H1 (cell line): ENCODE measurements at regions not wholly inside any gene's neighbourhood (a gene's known extent, or its start where the extent isn't known, plus 50 kb on each side); places are given as distances from the start of the nearest gene placed in this dataset.

Experiments
- CREB1 ChIP-seq: IDR thresholded peaks from 2 replicates; pipeline ENCODE4 v1.6.1; 2012; ENCODE audit warnings: inconsistent platforms
- RAD21 ChIP-seq, 2 experiments: IDR thresholded peaks in 1 of 2; conservative IDR thresholded peaks in 1 of 2; 2 replicates each; pipeline ENCODE4 v1.6.1; 2011; ENCODE audit warnings: low read depth in 2 of 2, low read length in 2 of 2, improper control_type of control experiment in 1 of 2, inconsistent platforms in 1 of 2, mild to moderate bottlenecking in 1 of 2, moderate library complexity in 1 of 2
- RNF2 ChIP-seq: fragments of 200-900, 300-1000 bp; sonication (generic); IDR thresholded peaks from 2 replicates; pipeline ENCODE4 v1.7.1; 2016; ENCODE audit warnings: borderline replicate concordance, low read depth, mild to moderate bottlenecking, antibody characterized with exemption, low read length; ENCODE audit not compliant: poor library complexity, severe bottlenecking; ENCODE audit errors: missing control alignments
- SIRT6 ChIP-seq: IDR thresholded peaks from one replicate; pipeline ENCODE4 v1.7.1; 2012; ENCODE audit warnings: low read length, inconsistent platforms

- no peak for TF ChIP-seq SIRT6
- TF ChIP-seq CREB1, result no peak
- TF ChIP-seq RNF2, result no peak
- TF ChIP-seq RAD21 (IDR thresholded peaks at IDR 0.05 in 1 of 2, conservative IDR thresholded peaks at IDR 0.05 in 1 of 2; ENCODE audit: low read depth in 2 of 2, low read length in 2 of 2), result no peak
These were observed 357.8 kb upstream of the USP9Y start (continued) for GRCh38 chrY:12343211-12343610.
